ENCODE measurements at regions not wholly inside any gene's neighbourhood (a gene's known extent, or its start where the extent isn't known, plus 50 kb on each side); places are given as distances from the start of the nearest gene placed in this dataset.

DNA sequence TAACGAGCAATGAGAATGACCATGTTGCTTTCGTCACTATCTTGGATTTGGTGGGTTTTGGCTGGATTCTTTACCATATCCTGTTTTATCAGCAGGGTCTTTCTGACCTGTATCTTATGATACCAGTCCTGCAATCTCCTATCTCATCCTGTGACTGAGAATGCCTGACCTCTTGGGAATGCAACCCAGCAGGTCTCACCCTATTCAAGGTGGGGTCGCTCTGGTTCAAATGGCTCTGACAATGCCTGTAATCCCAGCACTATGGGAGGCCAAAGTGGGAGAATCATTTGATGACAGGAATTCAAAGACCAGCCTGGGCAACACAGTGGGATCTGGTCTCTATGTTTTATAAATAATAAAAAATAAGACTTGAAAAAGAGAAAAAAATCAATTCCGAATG, 173.5 kb downstream of the ACTR3 start:
- no peak overlapping the region for H3K4me3 ChIP-seq (ENCODE audit: low read depth, low read length)
- TF ChIP-seq, protein P1, sequence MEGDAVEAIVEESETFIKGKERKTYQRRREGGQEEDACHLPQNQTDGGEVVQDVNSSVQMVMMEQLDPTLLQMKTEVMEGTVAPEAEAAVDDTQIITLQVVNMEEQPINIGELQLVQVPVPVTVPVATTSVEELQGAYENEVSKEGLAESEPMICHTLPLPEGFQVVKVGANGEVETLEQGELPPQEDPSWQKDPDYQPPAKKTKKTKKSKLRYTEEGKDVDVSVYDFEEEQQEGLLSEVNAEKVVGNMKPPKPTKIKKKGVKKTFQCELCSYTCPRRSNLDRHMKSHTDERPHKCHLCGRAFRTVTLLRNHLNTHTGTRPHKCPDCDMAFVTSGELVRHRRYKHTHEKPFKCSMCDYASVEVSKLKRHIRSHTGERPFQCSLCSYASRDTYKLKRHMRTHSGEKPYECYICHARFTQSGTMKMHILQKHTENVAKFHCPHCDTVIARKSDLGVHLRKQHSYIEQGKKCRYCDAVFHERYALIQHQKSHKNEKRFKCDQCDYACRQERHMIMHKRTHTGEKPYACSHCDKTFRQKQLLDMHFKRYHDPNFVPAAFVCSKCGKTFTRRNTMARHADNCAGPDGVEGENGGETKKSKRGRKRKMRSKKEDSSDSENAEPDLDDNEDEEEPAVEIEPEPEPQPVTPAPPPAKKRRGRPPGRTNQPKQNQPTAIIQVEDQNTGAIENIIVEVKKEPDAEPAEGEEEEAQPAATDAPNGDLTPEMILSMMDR (IDR thresholded peaks at IDR 0.05; ENCODE audit: control insufficient read depth, extremely low read depth, insufficient read depth), result no peak
- no peak for DNase-seq (ENCODE audit: low read depth)

DNA sequence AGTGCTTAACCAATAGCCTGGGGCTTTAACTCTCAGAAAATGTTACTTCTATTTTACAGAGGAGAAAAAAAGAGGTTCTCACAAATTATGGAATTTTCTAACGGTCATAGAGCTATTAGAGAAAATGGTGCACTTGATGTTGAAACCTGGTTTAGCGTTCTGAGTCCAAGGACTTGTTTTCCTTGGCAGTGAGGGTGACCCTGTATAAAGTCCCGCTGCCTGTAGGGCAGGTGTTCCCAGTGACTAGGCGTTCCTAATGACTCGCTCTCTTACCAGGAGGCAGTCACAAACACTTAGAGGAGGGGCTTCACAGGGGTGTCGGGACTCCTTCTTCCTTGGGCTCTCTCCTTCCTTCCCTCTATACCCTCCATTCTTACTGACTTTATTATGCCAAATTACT, 175.8 kb downstream of the ACTR3 start:
- H3K4me3 ChIP-seq (ENCODE audit: low read depth, low read length), result no peak overlapping the region
- TF ChIP-seq, protein P1 (IDR thresholded peaks at IDR 0.05; ENCODE audit: control insufficient read depth, extremely low read depth, insufficient read depth), result no peak
- no peak for DNase-seq (ENCODE audit: low read depth)

- TF ChIP-seq, protein P1 (IDR thresholded peaks at IDR 0.05; ENCODE audit: control insufficient read depth, extremely low read depth, insufficient read depth), result no peak
- H3K4me3 ChIP-seq (ENCODE audit: low read depth, low read length), result no peak overlapping the region
- no peak for DNase-seq (ENCODE audit: low read depth)
Observed at GRCh38 chr2:114066186-114066747, 176.4 kb downstream of the ACTR3 start.

- H3K4me3 ChIP-seq (ENCODE audit: low read depth, low read length), result no peak overlapping the region
- DNase-seq (ENCODE audit: low read depth), result no peak
- TF ChIP-seq, protein P1 (IDR thresholded peaks at IDR 0.05; ENCODE audit: control insufficient read depth, extremely low read depth, insufficient read depth), result no peak
Observed at GRCh38 chr2:114068438-114068837, 178.5 kb downstream of the ACTR3 start.

- TF ChIP-seq, protein P1 (IDR thresholded peaks at IDR 0.05; ENCODE audit: control insufficient read depth, extremely low read depth, insufficient read depth), result no peak
- H3K4me3 ChIP-seq (ENCODE audit: low read depth, low read length), result no peak overlapping the region
- DNase-seq (ENCODE audit: low read depth), result no peak
Observed at GRCh38 chr2:114076961-114077360, 187.1 kb downstream of the ACTR3 start.

GRCh38 chr2:114079366-114080004, 189.6 kb downstream of the ACTR3 start:
- DNase-seq (ENCODE audit: low read depth), result no peak
- H3K4me3 ChIP-seq (ENCODE audit: low read depth, low read length), result no peak overlapping the region
- TF ChIP-seq, protein P1 (IDR thresholded peaks at IDR 0.05; ENCODE audit: control insufficient read depth, extremely low read depth, insufficient read depth), result no peak

Measured in LNCaP clone FGC (cell line).